CD4-positive, alpha-beta memory T cell (primary cell): ENCODE measurements at regions not wholly inside any gene's neighbourhood (a gene's known extent, or its start where the extent isn't known, plus 50 kb on each side); places are given as distances from the start of the nearest gene placed in this dataset.

Experiments used
- CTCF ChIA-PET: fragments of 350-600 bp; sonication (Branson Sonifier 250); formaldehyde crosslinking; loops from one replicate; lab custom pipeline; 2021; ENCODE audit warnings: inconsistent platforms; ENCODE audit not compliant: partially characterized antibody; lab: Charles Lee
- POLR2A ChIA-PET: fragments of 350-600 bp; sonication (Branson Sonifier 250); formaldehyde crosslinking; loops from one replicate; lab custom pipeline; 2021; ENCODE audit not compliant: partially characterized antibody; lab: Charles Lee
- DNase-seq, 5 donors: peaks; one replicate each; pipeline versions ENCODE4 v3.0.0 to v3.0.0-alpha.2; 2020 to 2022; ENCODE audit warnings: mixed read lengths in 1 of 5
- H3K27ac ChIP-seq: one replicate; pipeline ENCODE4 v1.7.0; 2013; ENCODE audit warnings: low read depth, low read length
- H3K27me3 ChIP-seq: 2 replicates; pipeline ENCODE4 v1.7.0; 2013; ENCODE audit warnings: mild to moderate bottlenecking, low read length, moderate library complexity; ENCODE audit not compliant: insufficient read depth
- H3K36me3 ChIP-seq: 2 replicates; pipeline ENCODE4 v1.7.0; 2013; ENCODE audit warnings: mild to moderate bottlenecking, low read length, moderate library complexity; ENCODE audit not compliant: insufficient read depth
- H3K4me1 ChIP-seq: 2 replicates; pipeline ENCODE4 v1.7.0; 2013; ENCODE audit warnings: mild to moderate bottlenecking, low read length, moderate library complexity; ENCODE audit not compliant: insufficient read depth
- H3K4me3 ChIP-seq, 2 donors: one replicate each; pipeline ENCODE4 v1.7.0; 2013; ENCODE audit warnings: low read length in 2 of 2, mild to moderate bottlenecking in 1 of 2
- H3K9me3 ChIP-seq, 2 donors: one replicate each; pipeline ENCODE4 v1.7.0; 2013; ENCODE audit warnings: low read length in 2 of 2, control low read depth in 1 of 2; ENCODE audit not compliant: control insufficient read depth in 1 of 2
- H3K27ac Mint-ChIP-seq, 7 donors: one replicate each; pipeline ENCODE4 v1.8.0; 2020 to 2021; ENCODE audit warnings: mixed read lengths in 7 of 7, mild to moderate bottlenecking in 6 of 7, inconsistent platforms in 3 of 7, moderate library complexity in 3 of 7
- H3K27me3 Mint-ChIP-seq, 2 donors: one replicate each; pipeline ENCODE4 v1.8.0; 2020 to 2021; ENCODE audit warnings: mixed read lengths in 2 of 2
- H3K36me3 Mint-ChIP-seq, 2 donors: one replicate each; pipeline ENCODE4 v1.8.0; 2020 to 2021; ENCODE audit warnings: mixed read lengths in 2 of 2, inconsistent platforms in 1 of 2, mild to moderate bottlenecking in 1 of 2
- H3K4me1 Mint-ChIP-seq, 4 donors: one replicate each; pipeline ENCODE4 v1.8.0; 2020 to 2021; ENCODE audit warnings: mixed read lengths in 4 of 4, mild to moderate bottlenecking in 1 of 4
- H3K4me3 Mint-ChIP-seq, 8 donors: one replicate each; pipeline ENCODE4 v1.8.0; 2020 to 2021; ENCODE audit warnings: mixed read lengths in 8 of 8, mild to moderate bottlenecking in 7 of 8, moderate library complexity in 6 of 8, inconsistent platforms in 3 of 8
- H3K9me3 Mint-ChIP-seq, 8 donors: one replicate each; pipeline ENCODE4 v1.8.0; 2020 to 2021; ENCODE audit warnings: mixed read lengths in 8 of 8, mild to moderate bottlenecking in 5 of 8, inconsistent platforms in 3 of 8, moderate library complexity in 1 of 8
- intact Hi-C: fragments of 100-400 bp; cut with micrococcal nuclease; formaldehyde crosslinking; loops from one replicate; pipeline ENCODE4 v1.15.1; 2023

DNA sequence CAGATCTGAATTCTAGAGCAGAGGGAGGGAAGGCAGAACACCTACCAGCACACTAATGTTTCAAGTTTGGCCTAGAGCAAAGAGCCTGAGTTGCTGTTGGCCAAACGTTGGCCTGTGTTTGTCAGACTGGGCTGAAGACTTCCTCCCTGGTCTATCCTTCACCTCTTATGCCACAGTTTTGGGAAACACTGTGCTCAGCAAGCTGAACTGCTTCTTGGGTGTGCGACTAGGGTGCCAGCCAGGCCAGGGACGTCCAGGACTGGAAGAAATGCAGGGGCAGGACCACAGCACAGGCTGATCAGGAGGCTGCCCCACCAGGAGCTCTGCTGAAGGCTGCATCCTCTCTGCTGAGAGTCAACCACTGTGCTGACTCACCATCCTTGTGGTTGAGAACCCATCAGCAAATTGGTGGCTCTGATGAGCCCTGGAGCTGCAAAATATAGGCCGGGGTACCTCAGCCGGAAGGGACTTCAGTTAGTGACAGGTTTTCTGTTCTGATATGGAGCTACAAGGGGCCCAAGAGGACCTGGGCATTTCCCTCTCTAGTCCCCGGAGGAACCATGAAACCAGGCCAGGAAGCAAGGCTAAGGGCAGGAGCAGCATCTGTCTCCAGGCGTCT is 131.6 kb upstream of the RASGRP1 start:
- no peaks in the 10 kb centered on the region for H3K9me3 ChIP-seq
- H3K27me3 Mint-ChIP-seq = no peaks in the 10 kb centered on the region
- peaks cover 0 to 4% (median 0%) of the 10 kb centered on the region in 8 donors for H3K9me3 Mint-ChIP-seq
- peak; percentile 58 to 88 (median 62) for DNase-seq
- no peaks in the 10 kb centered on the region for H3K36me3 ChIP-seq
- ChIA-PET CTCF (interaction anchor here (1.1 to 19.6 kb wide), 10 partner anchors 9 to 255 kb away, joined by 4 to 717 read pairs (median 81); partner anchors contain the start of genes FAM98B and RASGRP1), POLR2A (interaction anchor here (0.9 to 8.7 kb wide), 18 partner anchors 9 to 929 kb away, joined by 3 to 152 read pairs (median 6); partner anchors contain the start of genes FAM98B and RASGRP1)
- peak overlapping the region; percentile 48 for H3K27ac ChIP-seq
- H3K36me3 Mint-ChIP-seq = no peaks in the 10 kb centered on the region
- peak overlapping the region in 1 of 2 donors; percentile 40 for H3K4me3 ChIP-seq
- peaks cover 71% of the 10 kb centered on the region for H3K4me1 ChIP-seq
- H3K4me1 Mint-ChIP-seq = peaks cover 47 to 76% (median 58%) of the 10 kb centered on the region in 4 donors
- H3K27me3 ChIP-seq = no peaks in the 10 kb centered on the region
- peak overlapping the region; percentile 38 to 68 (median 64) for H3K4me3 Mint-ChIP-seq
- peak overlapping the region; percentile 72 to 93 (median 87) for H3K27ac Mint-ChIP-seq
- intact Hi-C loops = no loop called here

DNA sequence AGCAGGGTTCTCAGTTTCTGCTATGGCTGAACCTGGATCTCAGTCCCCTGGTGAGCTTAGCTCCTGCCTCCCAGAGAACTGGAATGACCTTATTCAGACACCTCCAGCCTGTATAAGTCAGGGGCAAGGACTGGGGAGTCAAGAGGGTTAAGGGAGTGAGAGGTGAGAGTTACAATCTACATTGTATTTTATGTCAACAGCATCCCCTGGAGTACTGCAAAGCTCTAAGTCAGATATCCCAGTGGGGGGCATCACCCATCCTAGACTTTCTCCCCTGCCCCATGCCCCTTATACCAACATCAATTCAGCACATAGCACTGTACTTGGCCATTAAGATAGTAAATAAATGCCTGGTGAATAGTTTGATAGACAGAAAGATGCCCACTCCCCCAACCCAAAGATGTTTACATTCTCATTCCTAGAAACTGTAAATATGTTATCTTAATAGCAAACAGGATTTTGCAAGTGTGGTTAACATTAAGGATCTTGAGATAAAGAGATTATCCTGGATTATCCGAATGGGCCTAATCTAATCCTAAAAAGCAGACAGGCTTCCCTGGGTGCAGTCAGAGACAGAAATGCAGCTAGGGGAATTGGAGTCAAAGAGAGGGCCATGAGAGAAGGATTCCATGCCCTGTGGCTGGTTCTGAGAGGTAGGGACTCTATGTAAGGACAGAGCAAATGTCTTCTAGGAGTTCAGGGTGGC is 132.3 kb upstream of the RASGRP1 start:
- Histone ChIP-seq H3K4me1 (peaks cover 68% of the 10 kb centered on the region), H3K9me3 (no peaks in the 10 kb centered on the region), H3K4me3 (peak overlapping the region in 1 of 2 donors; percentile 40), H3K36me3 (no peaks in the 10 kb centered on the region), H3K27ac (peak overlapping the region; percentile 48), H3K27me3 (no peaks in the 10 kb centered on the region)
- ChIA-PET CTCF (interaction anchor here (0.9 to 19.6 kb wide), 15 partner anchors 10 to 256 kb away, joined by 3 to 717 read pairs (median 19); partner anchors contain the start of genes FAM98B and RASGRP1), POLR2A (interaction anchor here (1.0 to 8.7 kb wide), 15 partner anchors 10 to 929 kb away, joined by 3 to 152 read pairs (median 6); partner anchors contain the start of genes FAM98B and RASGRP1)
- Mint-ChIP-seq H3K27ac (peak overlapping the region in 6 of 7 donors; percentile 68 to 93 (median 86)), H3K27me3 (no peaks in the 10 kb centered on the region), H3K4me1 (peaks cover 46 to 71% (median 57%) of the 10 kb centered on the region in 4 donors), H3K36me3 (no peaks in the 10 kb centered on the region), H3K4me3 (peak overlapping the region; percentile 62 to 72 (median 66)), H3K9me3 (peaks cover 0 to 4% (median 0%) of the 10 kb centered on the region in 8 donors)
- DNase-seq = no peak
- intact Hi-C loops = no loop called here

DNA sequence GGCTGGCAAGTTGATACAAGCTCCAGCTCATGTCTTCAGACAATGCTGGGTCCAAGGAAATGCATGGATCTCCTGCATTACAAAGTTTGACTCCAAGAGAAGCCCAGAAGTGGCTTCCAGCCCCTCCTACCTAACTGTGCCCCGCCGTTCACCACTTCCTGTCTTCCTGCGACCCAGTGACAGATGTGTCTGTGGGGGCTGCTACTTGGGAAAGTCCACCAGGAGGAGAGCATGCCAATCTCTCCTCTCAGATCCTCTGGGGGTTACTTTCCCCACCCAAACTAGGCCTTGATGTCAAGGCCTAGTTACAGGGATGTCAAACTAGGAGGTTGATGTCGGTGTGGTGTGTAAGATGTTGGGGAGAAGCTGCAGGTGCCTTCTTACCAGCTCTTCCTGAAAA is 133.6 kb upstream of the RASGRP1 start:
- peak overlapping the region; percentile 76 to 93 (median 87) for H3K27ac Mint-ChIP-seq
- intact Hi-C loops = no loop called here
- H3K9me3 ChIP-seq = no peaks in the 10 kb centered on the region
- H3K9me3 Mint-ChIP-seq = peaks cover 0 to 2% (median 0%) of the 10 kb centered on the region in 8 donors
- POLR2A ChIA-PET = interaction anchor here (1.3 to 8.7 kb wide), 9 partner anchors 11 to 244 kb away, joined by 3 to 152 read pairs (median 25); partner anchors contain the start of genes FAM98B and RASGRP1
- DNase-seq = peak in 1 of 5 donors; percentile 44
- peak overlapping the region; percentile 12 to 61 (median 36) for H3K4me3 Mint-ChIP-seq
- H3K36me3 ChIP-seq = no peaks in the 10 kb centered on the region
- peaks cover 45 to 69% (median 57%) of the 10 kb centered on the region in 4 donors for H3K4me1 Mint-ChIP-seq
- CTCF ChIA-PET = interaction anchor here (0.9 to 19.6 kb wide), 27 partner anchors 9 to 257 kb away, joined by 3 to 717 read pairs (median 14); partner anchors contain the start of genes FAM98B and RASGRP1
- no peaks in the 10 kb centered on the region for H3K27me3 ChIP-seq
- H3K27me3 Mint-ChIP-seq = no peaks in the 10 kb centered on the region
- peak overlapping the region; percentile 48 for H3K27ac ChIP-seq
- H3K36me3 Mint-ChIP-seq = no peaks in the 10 kb centered on the region
- peaks cover 68% of the 10 kb centered on the region for H3K4me1 ChIP-seq
- peak overlapping the region in 1 of 2 donors; percentile 0 for H3K4me3 ChIP-seq

DNA sequence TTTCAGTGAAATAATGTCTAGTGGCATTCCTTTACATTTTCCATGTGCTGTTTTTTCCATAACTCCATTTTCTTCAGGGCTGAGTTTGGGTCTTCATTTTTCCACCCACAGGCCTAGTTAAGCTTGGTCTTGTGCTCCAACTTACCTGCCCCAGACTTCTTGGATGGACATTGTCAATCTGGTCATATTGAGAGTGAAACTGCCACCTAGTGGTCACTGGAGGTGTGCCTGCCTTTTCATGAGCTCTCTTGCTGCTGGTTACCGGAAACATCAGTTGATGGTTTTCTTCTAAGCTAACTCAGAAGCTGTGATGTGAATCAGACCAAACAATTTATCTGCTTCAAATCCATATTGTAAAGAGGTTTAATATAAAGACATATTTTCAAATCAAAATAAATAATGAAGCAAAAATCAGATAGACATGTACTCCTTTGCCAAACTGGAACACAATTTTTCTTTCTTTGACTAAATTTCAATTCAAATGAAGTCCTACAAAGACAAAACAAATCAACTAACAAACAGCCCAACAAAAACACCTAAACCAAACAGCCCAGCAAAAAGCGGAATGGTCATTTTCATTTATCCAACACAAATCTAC is 135.1 kb upstream of the RASGRP1 start:
- Mint-ChIP-seq H3K9me3 (no peaks in the 10 kb centered on the region), H3K27ac (peak overlapping the region; percentile 48 to 93 (median 86))
- POLR2A ChIA-PET = interaction anchor here (0.6 to 8.7 kb wide), 18 partner anchors 13 to 259 kb away, joined by 3 to 152 read pairs (median 4); partner anchors contain the start of genes FAM98B and RASGRP1

DNA sequence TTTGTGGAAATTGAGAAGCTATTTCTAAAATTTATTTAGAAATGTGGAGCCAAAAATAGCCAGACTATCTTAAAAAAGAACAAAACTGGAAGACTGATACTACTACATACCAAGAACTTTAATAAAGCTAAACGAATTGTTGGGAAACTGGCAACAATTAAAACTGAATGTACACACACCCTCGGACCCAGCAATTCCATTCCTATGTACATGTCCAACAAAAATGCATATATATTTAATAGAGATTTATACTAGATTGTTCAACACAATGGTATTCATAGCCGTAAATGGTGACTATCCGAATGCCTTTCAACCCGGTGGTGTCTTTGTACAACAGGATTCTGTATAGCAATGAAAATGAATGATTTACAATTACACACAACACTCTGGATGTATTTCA is 136.5 kb upstream of the RASGRP1 start:
- intact Hi-C loops = no loop called here
- ChIA-PET POLR2A (interaction anchor here (8.7 kb wide), 1 partner anchor 14 kb away, joined by 152 read pairs; no protein-coding TSS in a partner anchor), CTCF (interaction anchor here (0.8 to 19.6 kb wide), 8 partner anchors 14 to 880 kb away, joined by 3 to 717 read pairs (median 60); partner anchors contain the start of genes FAM98B, RASGRP1 and THBS1)
- Histone ChIP-seq H3K36me3 (no peaks in the 10 kb centered on the region), H3K4me1 (peaks cover 54% of the 10 kb centered on the region), H3K27ac (no peak overlapping the region), H3K9me3 (no peaks in the 10 kb centered on the region), H3K4me3 (no peak overlapping the region), H3K27me3 (no peaks in the 10 kb centered on the region)
- Mint-ChIP-seq H3K36me3 (no peaks in the 10 kb centered on the region), H3K27me3 (peaks cover 0 to 2% of the 10 kb centered on the region in 2 donors), H3K27ac (no peak overlapping the region), H3K4me1 (peaks cover 24 to 44% (median 35%) of the 10 kb centered on the region in 4 donors), H3K4me3 (no peak overlapping the region), H3K9me3 (no peaks in the 10 kb centered on the region)
- DNase-seq = no peak

More for the DNA sequence above, 135.1 kb upstream of the RASGRP1 start:
- H3K27me3 Mint-ChIP-seq = no peaks in the 10 kb centered on the region
- DNase-seq = peak; percentile 61 to 73 (median 67)
- peaks cover 38 to 58% (median 50%) of the 10 kb centered on the region in 4 donors for H3K4me1 Mint-ChIP-seq
- Histone ChIP-seq H3K27me3 (no peaks in the 10 kb centered on the region), H3K27ac (peak overlapping the region; percentile 4), H3K9me3 (no peaks in the 10 kb centered on the region), H3K4me3 (no peak overlapping the region), H3K4me1 (peaks cover 64% of the 10 kb centered on the region), H3K36me3 (no peaks in the 10 kb centered on the region)
- intact Hi-C loops = loop anchor here (1.0 kb wide), 2 partner anchors 225 to 259 kb away; no protein-coding TSS in a partner anchor
- CTCF ChIA-PET = interaction anchor here (0.6 to 19.6 kb wide), 60 partner anchors 7 to 1083 kb away, joined by 3 to 717 read pairs (median 7); partner anchors contain the start of genes FAM98B, FSIP1 and RASGRP1
- peak overlapping the region in 5 of 8 donors; percentile 1 to 66 (median 35) for H3K4me3 Mint-ChIP-seq
- no peaks in the 10 kb centered on the region for H3K36me3 Mint-ChIP-seq

DNA sequence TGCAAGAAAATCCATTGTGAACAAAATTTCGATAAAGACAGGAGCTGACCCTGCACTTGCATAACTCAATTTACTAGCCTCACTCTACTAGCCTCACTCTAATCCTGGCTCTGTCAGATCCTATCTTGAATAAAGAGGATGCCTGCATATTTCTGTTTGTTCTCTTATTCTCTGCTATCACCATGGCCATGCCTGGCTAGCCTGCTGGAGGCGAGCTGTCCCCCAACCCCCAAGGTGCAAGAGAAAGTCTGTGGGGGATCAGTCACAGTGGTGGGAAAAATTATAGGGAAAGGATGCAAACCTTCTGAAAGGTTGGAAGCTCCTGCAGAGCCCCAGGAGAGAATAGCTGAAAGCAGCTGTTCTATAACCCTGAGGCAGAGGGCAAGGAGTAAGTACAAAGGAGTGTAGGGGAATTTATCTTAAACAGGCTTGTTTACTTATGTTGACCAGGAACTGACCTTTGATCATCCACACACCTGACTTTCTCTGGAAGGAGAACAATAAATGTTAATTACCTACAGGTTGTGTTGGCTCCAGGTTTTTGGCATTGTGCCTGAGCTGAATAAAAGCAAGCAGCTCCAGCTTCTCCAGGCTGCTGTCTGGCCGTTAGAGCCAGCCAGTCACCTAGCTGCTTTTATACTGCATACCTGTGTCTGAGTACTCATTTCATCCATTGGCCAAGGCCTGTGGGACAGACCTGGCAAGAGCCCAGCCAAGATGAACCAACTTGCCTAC is 137.7 kb upstream of the RASGRP1 start:
- Histone ChIP-seq H3K36me3 (no peaks in the 10 kb centered on the region), H3K27ac (no peak overlapping the region), H3K27me3 (no peaks in the 10 kb centered on the region), H3K4me1 (peaks cover 42% of the 10 kb centered on the region), H3K4me3 (no peak overlapping the region), H3K9me3 (no peaks in the 10 kb centered on the region)
- ChIA-PET POLR2A (interaction anchor here (8.7 kb wide), 1 partner anchor 15 kb away, joined by 152 read pairs; no protein-coding TSS in a partner anchor), CTCF (interaction anchor here (0.7 to 14.4 kb wide), 8 partner anchors 15 to 879 kb away, joined by 3 to 388 read pairs (median 8); partner anchors contain the start of genes FAM98B and THBS1)
- Mint-ChIP-seq H3K36me3 (no peaks in the 10 kb centered on the region), H3K27me3 (peaks cover 0 to 2% of the 10 kb centered on the region in 2 donors), H3K9me3 (no peaks in the 10 kb centered on the region), H3K27ac (peak overlapping the region in 1 of 7 donors; percentile 13), H3K4me1 (peaks cover 14 to 32% (median 24%) of the 10 kb centered on the region in 4 donors), H3K4me3 (no peak overlapping the region)
- intact Hi-C loops = no loop called here
- no peak for DNase-seq
